ENCODE measurements at regions not wholly inside any gene's neighbourhood (a gene's known extent, or its start where the extent isn't known, plus 50 kb on each side); places are given as distances from the start of the nearest gene placed in this dataset.

DNA sequence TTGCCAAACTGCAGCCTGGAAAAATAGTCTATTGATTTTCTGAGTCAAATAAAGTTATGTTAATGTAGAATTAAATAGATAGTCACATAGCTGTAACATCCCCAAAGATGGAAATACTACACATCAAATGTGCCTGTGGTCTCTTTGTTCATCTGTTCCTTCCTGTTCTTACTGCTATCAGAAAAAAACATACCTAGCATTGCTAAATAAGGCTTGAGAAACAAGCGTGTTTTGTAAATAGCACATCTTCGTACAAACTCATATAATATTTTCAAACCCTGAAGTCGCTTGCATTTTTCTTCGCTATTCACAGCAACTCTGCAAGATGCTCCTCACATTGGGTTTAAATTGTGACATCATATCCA is 116.1 kb downstream of the KLF6 start:
- no peak overlapping the region for H3K27ac ChIP-seq
- no peak for TF ChIP-seq ZFX (IDR thresholded peaks at IDR 0.05; ENCODE audit: borderline replicate concordance)
- TF ChIP-seq, protein P1, sequence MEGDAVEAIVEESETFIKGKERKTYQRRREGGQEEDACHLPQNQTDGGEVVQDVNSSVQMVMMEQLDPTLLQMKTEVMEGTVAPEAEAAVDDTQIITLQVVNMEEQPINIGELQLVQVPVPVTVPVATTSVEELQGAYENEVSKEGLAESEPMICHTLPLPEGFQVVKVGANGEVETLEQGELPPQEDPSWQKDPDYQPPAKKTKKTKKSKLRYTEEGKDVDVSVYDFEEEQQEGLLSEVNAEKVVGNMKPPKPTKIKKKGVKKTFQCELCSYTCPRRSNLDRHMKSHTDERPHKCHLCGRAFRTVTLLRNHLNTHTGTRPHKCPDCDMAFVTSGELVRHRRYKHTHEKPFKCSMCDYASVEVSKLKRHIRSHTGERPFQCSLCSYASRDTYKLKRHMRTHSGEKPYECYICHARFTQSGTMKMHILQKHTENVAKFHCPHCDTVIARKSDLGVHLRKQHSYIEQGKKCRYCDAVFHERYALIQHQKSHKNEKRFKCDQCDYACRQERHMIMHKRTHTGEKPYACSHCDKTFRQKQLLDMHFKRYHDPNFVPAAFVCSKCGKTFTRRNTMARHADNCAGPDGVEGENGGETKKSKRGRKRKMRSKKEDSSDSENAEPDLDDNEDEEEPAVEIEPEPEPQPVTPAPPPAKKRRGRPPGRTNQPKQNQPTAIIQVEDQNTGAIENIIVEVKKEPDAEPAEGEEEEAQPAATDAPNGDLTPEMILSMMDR (IDR thresholded peaks at IDR 0.05) = no peak

DNA sequence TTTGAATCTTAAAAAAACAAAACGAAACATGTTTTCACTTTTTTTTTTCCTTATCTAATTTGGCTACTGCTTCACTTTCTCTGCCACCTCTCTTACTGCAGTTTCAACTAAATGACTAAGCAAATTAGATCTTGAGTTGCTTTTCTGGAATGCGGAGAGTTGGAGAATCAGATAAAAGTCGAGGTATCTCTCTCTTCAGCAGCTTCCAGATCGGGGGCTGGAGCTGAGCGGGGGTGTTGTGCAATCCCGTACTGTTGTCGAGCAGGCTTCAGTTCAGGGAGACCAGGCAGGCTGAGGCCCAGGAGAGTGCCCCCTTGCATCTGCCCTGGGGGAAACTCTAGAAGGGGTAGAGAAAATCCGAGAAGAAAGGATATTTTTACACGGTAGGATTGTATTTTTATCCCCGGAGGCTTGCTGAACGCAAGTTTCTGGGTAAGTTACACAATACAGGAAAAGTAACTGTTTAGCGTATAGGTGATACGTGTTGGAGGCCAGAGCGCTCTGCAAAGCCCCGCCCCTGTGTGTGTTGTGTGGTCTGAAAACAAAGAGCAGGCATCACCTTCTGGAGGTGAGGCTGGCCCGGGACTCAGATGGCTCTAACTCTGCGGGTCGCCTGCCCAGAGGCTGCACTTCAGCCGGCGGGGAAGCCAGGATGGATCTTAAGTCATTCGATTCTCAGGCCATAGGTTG is 116.6 kb downstream of the KLF6 start:
- no peak overlapping the region for H3K27ac ChIP-seq

DNA sequence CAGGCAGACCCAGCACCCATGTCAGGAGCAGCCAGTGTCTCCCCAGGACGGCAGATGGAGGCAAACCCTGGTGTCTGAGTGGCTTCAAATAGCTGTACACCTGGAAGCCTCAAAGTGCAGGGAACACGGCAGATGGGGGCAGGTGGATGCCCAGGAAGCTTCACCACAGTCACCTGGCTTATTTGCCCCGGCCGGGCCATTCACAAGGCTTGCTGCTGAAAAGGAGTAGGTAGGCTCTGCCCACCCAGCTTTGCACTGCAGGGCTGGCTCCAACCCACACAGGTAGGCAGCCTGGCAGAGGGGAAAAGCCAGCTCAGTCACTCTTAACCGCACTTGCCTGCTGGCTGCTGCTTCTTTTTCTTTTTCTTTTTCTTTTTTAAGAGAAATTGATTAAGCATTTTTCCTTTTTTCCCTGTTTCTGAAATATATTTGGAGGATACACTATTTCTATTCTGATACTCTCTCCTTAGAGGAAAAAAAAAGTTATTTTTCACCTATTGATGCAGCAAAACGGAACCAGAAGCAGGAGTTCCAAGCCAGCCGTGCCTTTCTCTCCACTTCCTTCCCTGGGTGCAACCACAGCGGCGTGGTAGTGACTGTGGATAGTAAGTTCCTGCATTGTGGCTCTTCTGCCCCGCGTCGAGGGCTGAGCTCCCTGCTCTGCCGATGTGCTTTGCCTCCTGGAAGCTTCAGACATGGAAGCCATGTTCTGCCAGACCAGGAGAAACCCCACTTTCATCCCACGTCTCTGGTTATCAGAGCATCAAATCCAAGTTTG is 118.3 kb downstream of the KLF6 start:
- H3K27ac ChIP-seq = no peak overlapping the region
- TF ChIP-seq ZFX (IDR thresholded peaks at IDR 0.05; ENCODE audit: borderline replicate concordance) = no peak
- TF ChIP-seq, protein P1 (IDR thresholded peaks at IDR 0.05) = no peak

More for the DNA sequence above, 116.6 kb downstream of the KLF6 start:
- no peak for TF ChIP-seq ZFX (IDR thresholded peaks at IDR 0.05; ENCODE audit: borderline replicate concordance)
- TF ChIP-seq, protein P1 (IDR thresholded peaks at IDR 0.05) = no peak

DNA sequence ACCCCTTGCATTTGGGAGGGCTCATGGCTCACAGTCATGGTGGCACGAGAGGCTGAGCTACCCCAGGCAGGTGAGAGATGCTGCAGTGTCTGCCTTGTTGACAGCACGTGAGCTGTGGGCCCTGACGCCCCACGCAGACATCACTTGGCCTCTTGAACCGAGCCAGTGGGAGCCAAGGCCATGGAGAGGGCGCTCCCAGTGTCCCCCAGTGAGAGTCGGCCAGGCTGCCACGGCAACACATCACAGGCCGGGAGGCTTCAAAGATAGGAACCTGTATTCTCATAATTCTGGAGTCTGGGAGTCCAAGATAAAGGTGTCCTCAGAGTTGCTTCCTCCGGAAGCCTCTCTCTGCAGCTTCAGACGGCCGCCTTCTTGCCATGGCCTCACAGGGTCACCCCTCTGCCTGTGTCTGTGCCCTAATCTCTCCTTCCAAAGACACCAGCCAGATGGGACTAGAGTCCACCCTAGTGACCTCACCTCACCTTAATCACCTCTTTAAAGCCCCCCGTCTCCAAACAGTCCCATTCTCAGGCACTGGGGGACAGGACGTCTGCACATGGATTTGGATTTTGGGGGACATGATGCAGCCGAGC is 119.6 kb downstream of the KLF6 start:
- no peak for TF ChIP-seq ZFX (IDR thresholded peaks at IDR 0.05; ENCODE audit: borderline replicate concordance)
- TF ChIP-seq, protein P1 (IDR thresholded peaks at IDR 0.05) = no peak
- no peak overlapping the region for H3K27ac ChIP-seq

DNA sequence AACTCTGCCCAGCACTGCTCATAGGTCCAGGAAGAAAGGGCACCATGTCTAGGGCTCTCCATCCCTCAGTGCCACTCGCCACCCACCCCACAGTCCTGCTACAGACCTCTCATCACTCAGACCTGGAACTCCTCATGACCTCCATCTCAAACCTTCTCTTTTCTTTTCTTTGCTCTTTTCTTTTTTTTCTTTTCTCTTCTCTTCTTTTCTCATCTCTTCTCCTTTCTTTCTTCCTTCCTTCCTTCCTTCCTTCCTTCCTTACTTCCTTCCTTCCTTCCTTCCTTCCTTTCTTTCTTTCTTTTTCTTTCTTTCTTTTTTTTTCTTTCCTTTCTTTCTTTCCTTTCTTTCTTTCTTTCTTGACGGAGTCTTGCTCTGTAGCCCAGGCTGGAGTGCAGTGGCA is 122.2 kb downstream of the KLF6 start:
- TF ChIP-seq ZFX (IDR thresholded peaks at IDR 0.05; ENCODE audit: borderline replicate concordance) = no peak
- TF ChIP-seq, protein P1 (IDR thresholded peaks at IDR 0.05) = no peak
- H3K27ac ChIP-seq = no peak overlapping the region

DNA sequence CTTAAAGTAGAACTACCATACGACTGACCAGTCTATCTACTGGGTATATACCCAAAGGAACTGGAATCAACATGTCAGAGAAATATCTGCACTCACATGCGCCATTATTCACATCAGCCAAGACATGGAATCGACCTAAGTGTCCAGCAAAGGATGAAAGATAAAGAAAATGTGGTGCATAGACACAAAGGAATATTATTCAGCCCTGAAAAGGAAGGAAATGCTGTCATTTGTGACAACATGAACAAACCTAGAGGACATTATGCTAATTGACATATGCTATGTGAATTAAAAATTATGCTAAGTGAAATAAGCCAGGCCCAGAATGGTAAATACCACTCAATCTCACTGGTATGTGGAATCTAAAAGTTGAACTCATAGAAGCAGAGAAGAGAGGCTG is 123.7 kb downstream of the KLF6 start:
- TF ChIP-seq, protein P1 (IDR thresholded peaks at IDR 0.05) = no peak
- no peak for TF ChIP-seq ZFX (IDR thresholded peaks at IDR 0.05; ENCODE audit: borderline replicate concordance)
- H3K27ac ChIP-seq = no peak overlapping the region

DNA sequence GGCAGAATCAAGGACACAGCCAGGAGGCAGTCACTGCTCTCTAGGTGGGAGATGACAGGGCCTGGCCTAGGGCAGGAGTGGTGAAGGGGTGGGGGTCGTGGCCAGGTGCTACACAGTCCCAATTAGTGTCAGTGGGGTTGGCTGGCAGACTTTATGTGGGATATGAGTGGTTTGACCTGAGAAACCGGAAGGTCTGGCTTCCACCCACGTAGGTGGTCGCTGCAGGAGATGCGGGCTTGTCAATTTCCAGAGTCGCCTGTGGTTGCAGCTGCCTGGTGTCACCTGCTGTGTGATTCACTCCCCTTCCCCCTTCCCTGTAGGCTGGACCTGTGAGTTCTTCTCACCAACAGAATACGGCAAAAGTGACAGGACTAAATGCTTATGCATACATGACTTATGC is 124.3 kb downstream of the KLF6 start:
- H3K27ac ChIP-seq = no peak overlapping the region
- no peak for TF ChIP-seq ZFX (IDR thresholded peaks at IDR 0.05; ENCODE audit: borderline replicate concordance)
- TF ChIP-seq, protein P1 (IDR thresholded peaks at IDR 0.05) = no peak

Measured in 22Rv1 (cell line).